DND-41 (cell line): ENCODE measurements at regions not wholly inside any gene's neighbourhood (a gene's known extent, or its start where the extent isn't known, plus 50 kb on each side); places are given as distances from the start of the nearest gene placed in this dataset.

Experiments used
- CTCF ChIP-seq: IDR thresholded peaks from 2 replicates; pipeline ENCODE4 v1.5.1; 2012; ENCODE audit warnings: borderline replicate concordance, low read length, moderate library complexity, mild to moderate bottlenecking; ENCODE audit not compliant: poor library complexity, severe bottlenecking; ENCODE audit errors: extremely low read depth
- EZH2 ChIP-seq: IDR thresholded peaks from 3 replicates; pipeline ENCODE4 v1.6.1; 2012; ENCODE audit warnings: borderline replicate concordance, low read depth, mild to moderate bottlenecking, moderate library complexity, low read length, inconsistent platforms; ENCODE audit not compliant: severe bottlenecking

DNA sequence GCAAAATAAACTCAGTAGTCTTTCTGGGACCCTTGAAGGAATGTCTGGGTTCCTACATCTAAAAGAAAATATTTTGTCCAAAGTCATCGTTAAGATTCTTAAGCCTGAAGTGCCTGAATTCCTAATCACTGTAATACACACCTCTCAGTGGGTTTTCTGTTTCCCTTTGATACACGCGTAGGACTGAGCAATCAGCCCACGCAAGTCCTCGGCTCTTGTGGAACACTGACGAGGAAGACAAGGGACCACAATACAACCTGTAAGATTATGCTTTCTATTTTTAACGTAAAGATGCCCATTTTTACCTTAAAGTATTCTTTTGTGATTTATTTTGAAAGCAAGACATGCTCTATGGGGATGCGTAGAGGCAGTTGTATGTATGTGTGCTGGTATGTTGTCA lies 472.8 kb upstream of the CELF2 start:
- no peak for TF ChIP-seq CTCF
- no peak for TF ChIP-seq EZH2
